Activated T-helper 1 cell treated with Interleukin-2 at 50 U/mL for 16 hours (primary cell): ENCODE measurements at regions not wholly inside any gene's neighbourhood (a gene's known extent, or its start where the extent isn't known, plus 50 kb on each side); places are given as distances from the start of the nearest gene placed in this dataset.
A peak's percentile ranks its signal among the peaks of the same experiment; 100 is the strongest.

Experiments
- DNase-seq: peaks from one replicate; pipeline ENCODE4 v3.0.0-alpha.2; 2020; ENCODE audit warnings: low read depth

- peak; percentile 4 for DNase-seq
These were observed 285.8 kb upstream of the GRIP1 start for GRCh38 chr12:66964629-66965028.

- no peak for DNase-seq
These were observed 286.7 kb upstream of the GRIP1 start for GRCh38 chr12:66965621-66966020.

GRCh38 chr12:66971816-66972215 lies 292.9 kb upstream of the GRIP1 start:
- no peak for DNase-seq

GRCh38 chr12:66976526-66976925 lies 292.6 kb upstream of the CAND1 start:
- DNase-seq: no peak

- DNase-seq: no peak
These were observed 290.4 kb upstream of the CAND1 start for GRCh38 chr12:66978802-66979201.

- no peak for DNase-seq
These were observed 289.9 kb upstream of the CAND1 start for GRCh38 chr12:66979251-66979650.

- DNase-seq: no peak
These were observed 285.1 kb upstream of the CAND1 start for GRCh38 chr12:66984077-66984476.

GRCh38 chr12:66984962-66985361 lies 284.2 kb upstream of the CAND1 start:
- no peak for DNase-seq

GRCh38 chr12:66999141-66999540 lies 270.0 kb upstream of the CAND1 start:
- DNase-seq: no peak

GRCh38 chr12:67001251-67001650 lies 267.9 kb upstream of the CAND1 start:
- no peak for DNase-seq

- no peak for DNase-seq
These were observed 266.4 kb upstream of the CAND1 start for GRCh38 chr12:67002720-67003119.

- no peak for DNase-seq
These were observed 262.5 kb upstream of the CAND1 start for GRCh38 chr12:67006610-67007009.

GRCh38 chr12:67014642-67015041 lies 254.5 kb upstream of the CAND1 start:
- DNase-seq: no peak

- DNase-seq: no peak
These were observed 251.1 kb upstream of the CAND1 start for GRCh38 chr12:67018105-67018504.

- DNase-seq: no peak
These were observed 250.1 kb upstream of the CAND1 start for GRCh38 chr12:67019070-67019469.

GRCh38 chr12:67025543-67026114 lies 243.5 kb upstream of the CAND1 start:
- DNase-seq: no peak

GRCh38 chr12:67026487-67027246 lies 242.5 kb upstream of the CAND1 start:
- no peak for DNase-seq

- no peak for DNase-seq
These were observed 240.6 kb upstream of the CAND1 start for GRCh38 chr12:67028529-67028928.

- no peak for DNase-seq
These were observed 234.9 kb upstream of the CAND1 start for GRCh38 chr12:67034110-67034879.

- DNase-seq: no peak
These were observed 234.0 kb upstream of the CAND1 start for GRCh38 chr12:67035121-67035520.

- no peak for DNase-seq
These were observed 230.7 kb upstream of the CAND1 start for GRCh38 chr12:67038486-67038885.

GRCh38 chr12:67039995-67040860 lies 228.9 kb upstream of the CAND1 start:
- no peak for DNase-seq

GRCh38 chr12:67040861-67041137 lies 228.4 kb upstream of the CAND1 start:
- DNase-seq: no peak
